ENCODE measurements at regions not wholly inside any gene's neighbourhood (a gene's known extent, or its start where the extent isn't known, plus 50 kb on each side); places are given as distances from the start of the nearest gene placed in this dataset.
"Not testable (repeated sequence)": the region's sequence is repeated elsewhere in the genome, so short reads cannot be mapped to it uniquely, and the experiment has no call there.

- peak; percentile 22 for DNase-seq (ENCODE audit: low read depth)
- TF ChIP-seq CTCF (conservative IDR thresholded peaks at IDR 0.05; ENCODE audit: low read depth, low read length) = no peak
- no peak overlapping the region for H3K4me3 ChIP-seq (ENCODE audit: low read depth, low read length)
Observed at GRCh38 chr4:183011213-183011907, 87.7 kb upstream of the WWC2 start.

GRCh38 chr4:183008492-183008891, 90.6 kb upstream of the WWC2 start:
- no peak overlapping the region for H3K4me3 ChIP-seq (ENCODE audit: low read depth, low read length)
- no peak for DNase-seq (ENCODE audit: low read depth)

GRCh38 chr4:183004370-183004769, 87.2 kb upstream of the DCTD start:
- not testable (repeated sequence) for H3K4me3 ChIP-seq (ENCODE audit: low read depth, low read length); DNase-seq (ENCODE audit: low read depth)

More at GRCh38 chr4:183008492-183008891, 90.6 kb upstream of the WWC2 start:
- no peak for TF ChIP-seq CTCF (conservative IDR thresholded peaks at IDR 0.05; ENCODE audit: low read depth, low read length)

GRCh38 chr4:182994171-182994570, 77.0 kb upstream of the DCTD start:
- DNase-seq (ENCODE audit: low read depth) = no peak
- H3K4me3 ChIP-seq (ENCODE audit: low read depth, low read length) = no peak overlapping the region
- no peak for TF ChIP-seq CTCF (conservative IDR thresholded peaks at IDR 0.05; ENCODE audit: low read depth, low read length)

GRCh38 chr4:182978152-182978827, 61.1 kb upstream of the DCTD start:
- DNase-seq (ENCODE audit: low read depth) = peak; percentile 67
- no peak for TF ChIP-seq CTCF (conservative IDR thresholded peaks at IDR 0.05; ENCODE audit: low read depth, low read length)
- no peak overlapping the region for H3K4me3 ChIP-seq (ENCODE audit: low read depth, low read length)

- H3K4me3 ChIP-seq (ENCODE audit: low read depth, low read length) = no peak overlapping the region
- peak; percentile 81 for DNase-seq (ENCODE audit: low read depth)
- TF ChIP-seq CTCF (conservative IDR thresholded peaks at IDR 0.05; ENCODE audit: low read depth, low read length) = no peak
Observed at GRCh38 chr4:182975806-182976205, 58.6 kb upstream of the DCTD start.

- no peak for TF ChIP-seq CTCF (conservative IDR thresholded peaks at IDR 0.05; ENCODE audit: low read depth, low read length)
- H3K4me3 ChIP-seq (ENCODE audit: low read depth, low read length) = no peak overlapping the region
- no peak for DNase-seq (ENCODE audit: low read depth)
Observed at GRCh38 chr4:182973941-182974340, 56.8 kb upstream of the DCTD start.
